ENCODE measurements at regions not wholly inside any gene's neighbourhood (a gene's known extent, or its start where the extent isn't known, plus 50 kb on each side); places are given as distances from the start of the nearest gene placed in this dataset.

DNA sequence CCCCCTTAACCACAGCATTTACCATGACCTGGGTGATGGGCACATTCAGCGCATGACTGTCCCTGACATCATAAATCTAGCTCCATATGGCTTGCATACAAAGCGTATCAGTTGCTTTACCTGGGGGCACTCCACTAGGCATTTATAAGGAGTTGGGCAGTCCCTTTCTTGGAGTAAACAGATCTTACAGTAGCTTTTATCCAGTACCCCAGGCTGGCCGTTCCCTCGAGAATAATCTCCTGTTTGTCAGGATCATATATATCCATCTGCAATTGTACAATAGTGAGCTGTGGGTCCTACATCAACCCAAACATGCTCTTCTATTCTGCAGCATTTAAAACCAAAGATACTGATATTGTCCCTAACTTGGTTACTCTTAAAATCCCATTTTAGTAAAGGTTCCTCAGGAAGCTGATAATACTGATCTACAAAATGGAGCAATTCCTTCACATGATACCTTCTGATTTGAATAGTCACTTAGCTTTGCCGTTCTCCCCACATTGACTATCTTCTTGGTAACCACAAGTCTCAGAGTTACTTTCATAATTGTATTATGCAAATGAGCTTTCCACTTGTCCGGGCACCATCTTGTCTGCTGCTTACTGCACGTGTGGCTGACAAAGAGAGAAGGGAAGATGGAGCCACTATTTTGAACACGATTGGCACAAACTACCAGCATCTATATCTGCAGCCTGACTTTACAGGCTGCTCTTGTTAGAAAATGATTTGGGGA is 205.0 kb downstream of the CWF19L2 start:
- H2BK120ac ChIP-seq (ENCODE audit: low read depth, low read length), result no peak overlapping the region

DNA sequence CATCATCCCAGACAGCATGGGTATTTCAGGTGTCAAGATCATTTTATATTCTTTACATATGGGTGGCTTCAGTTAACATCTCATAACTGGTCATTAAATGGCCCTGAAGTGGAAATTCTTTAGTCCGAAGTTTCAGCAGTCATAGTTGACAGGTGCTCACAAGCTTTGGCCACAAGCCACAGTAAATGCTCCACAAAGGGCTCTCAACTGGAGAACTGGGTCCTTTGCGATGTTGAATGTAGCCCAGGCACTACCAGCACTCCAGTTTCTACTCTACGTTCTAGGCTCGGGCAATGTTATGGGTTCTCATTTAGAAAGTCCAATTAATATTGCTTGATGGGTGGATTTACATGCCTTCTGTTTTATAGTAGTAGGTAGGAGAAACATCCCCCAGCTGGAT is 206.3 kb downstream of the CWF19L2 start:
- no CpG with 5 or more reads among the region's 4 CpGs for WGBS (ENCODE audit: extremely low coverage, insufficient coverage, low lambda C conversion rate)
- Histone ChIP-seq H4K5ac (ENCODE audit: low read length) (no peak overlapping the region), H3K56ac (ENCODE audit: low read length) (no peak overlapping the region)

More for the DNA sequence above, 205.0 kb downstream of the CWF19L2 start:
- Histone ChIP-seq H3K4me3 (ENCODE audit: low read length) (no peak overlapping the region), H2BK15ac (replicated peaks; ENCODE audit: low read depth) (no peak overlapping the region), H3K18ac (ENCODE audit: low read length) (no peak overlapping the region), H4K8ac (ENCODE audit: low read depth, low read length) (no peak overlapping the region), H3K9ac (ENCODE audit: low read length) (no peak overlapping the region), H2AK5ac (ENCODE audit: low read length) (no peak overlapping the region), H2BK5ac (ENCODE audit: low read length) (no peak overlapping the region), H4K5ac (ENCODE audit: low read length) (no peak overlapping the region), H3K36me3 (ENCODE audit: control insufficient read depth, insufficient read depth, low read length) (no peaks in the 10 kb centered on the region), H3K23ac (ENCODE audit: low read length) (no peak overlapping the region), H3K27ac (ENCODE audit: low read depth, low read length) (no peak overlapping the region), H3K56ac (ENCODE audit: low read length) (no peak overlapping the region), H3K4me1 (ENCODE audit: control insufficient read depth, low read depth, low read length) (no peaks in the 10 kb centered on the region), H3K79me1 (ENCODE audit: low read length) (no peaks in the 10 kb centered on the region), H3K4me2 (ENCODE audit: low read length) (no peak overlapping the region), H3K27me3 (ENCODE audit: insufficient read depth, low read length, poor library complexity) (no peaks in the 10 kb centered on the region), H3K4ac (ENCODE audit: low read depth, low read length) (no peak overlapping the region), H3K79me2 (ENCODE audit: control insufficient read depth, insufficient read depth, low read length) (no peaks in the 10 kb centered on the region)
- WGBS (ENCODE audit: extremely low coverage, insufficient coverage, low lambda C conversion rate), result no CpG with 5 or more reads among the region's 8 CpGs
- DNase-seq, result no peak

DNA sequence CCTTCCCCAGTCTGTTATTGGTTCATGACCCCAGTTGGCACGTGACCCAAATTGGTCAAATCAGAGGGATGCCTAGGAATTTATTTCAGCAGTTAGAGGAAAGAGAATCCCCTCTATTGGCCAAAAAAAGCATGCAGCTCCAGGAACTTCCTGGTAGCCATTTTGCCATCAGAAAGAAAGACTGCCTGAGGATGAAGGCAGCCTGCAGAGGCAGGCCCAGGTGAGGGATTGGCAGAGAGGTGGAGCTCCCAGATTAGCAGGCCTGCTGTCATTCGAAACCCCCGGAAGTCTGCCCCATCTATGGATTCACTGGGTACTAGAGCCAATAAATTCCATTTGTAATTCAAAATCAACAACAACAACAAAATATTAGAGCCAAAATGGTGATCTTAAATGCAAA is 207.6 kb downstream of the CWF19L2 start:
- Histone ChIP-seq H2AK5ac (ENCODE audit: low read length) (no peak overlapping the region), H3K79me1 (ENCODE audit: low read length) (no peaks in the 10 kb centered on the region), H2BK15ac (replicated peaks; ENCODE audit: low read depth) (no peak overlapping the region), H3K27me3 (ENCODE audit: insufficient read depth, low read length, poor library complexity) (no peaks in the 10 kb centered on the region), H3K4me2 (ENCODE audit: low read length) (no peak overlapping the region), H3K4ac (ENCODE audit: low read depth, low read length) (no peak overlapping the region), H3K36me3 (ENCODE audit: control insufficient read depth, insufficient read depth, low read length) (no peaks in the 10 kb centered on the region), H2BK5ac (ENCODE audit: low read length) (no peak overlapping the region), H3K9ac (ENCODE audit: low read length) (no peak overlapping the region), H2BK120ac (ENCODE audit: low read depth, low read length) (peak overlapping the region; percentile 55), H3K4me1 (ENCODE audit: control insufficient read depth, low read depth, low read length) (peaks cover 3% of the 10 kb centered on the region), H3K4me3 (ENCODE audit: low read length) (no peak overlapping the region), H3K79me2 (ENCODE audit: control insufficient read depth, insufficient read depth, low read length) (no peaks in the 10 kb centered on the region), H4K5ac (ENCODE audit: low read length) (no peak overlapping the region), H3K18ac (ENCODE audit: low read length) (no peak overlapping the region), H3K56ac (ENCODE audit: low read length) (no peak overlapping the region), H4K8ac (ENCODE audit: low read depth, low read length) (peak overlapping the region; percentile 6), H3K23ac (ENCODE audit: low read length) (no peak overlapping the region), H3K27ac (ENCODE audit: low read depth, low read length) (no peak overlapping the region)
- no peak for DNase-seq
- no CpG with 5 or more reads among the region's 3 CpGs for whole genome bisulfite sequencing (ENCODE audit: extremely low coverage, insufficient coverage, low lambda C conversion rate)

More for the DNA sequence above, 206.3 kb downstream of the CWF19L2 start:
- Histone ChIP-seq H2AK5ac (ENCODE audit: low read length) (no peak overlapping the region), H3K4me3 (ENCODE audit: low read length) (no peak overlapping the region), H4K8ac (ENCODE audit: low read depth, low read length) (no peak overlapping the region), H3K23ac (ENCODE audit: low read length) (no peak overlapping the region), H2BK120ac (ENCODE audit: low read depth, low read length) (no peak overlapping the region), H3K18ac (ENCODE audit: low read length) (no peak overlapping the region), H2BK5ac (ENCODE audit: low read length) (no peak overlapping the region), H3K79me1 (ENCODE audit: low read length) (no peaks in the 10 kb centered on the region), H3K4me2 (ENCODE audit: low read length) (no peak overlapping the region), H3K4me1 (ENCODE audit: control insufficient read depth, low read depth, low read length) (no peaks in the 10 kb centered on the region), H2BK15ac (replicated peaks; ENCODE audit: low read depth) (no peak overlapping the region), H3K27me3 (ENCODE audit: insufficient read depth, low read length, poor library complexity) (no peaks in the 10 kb centered on the region), H3K36me3 (ENCODE audit: control insufficient read depth, insufficient read depth, low read length) (no peaks in the 10 kb centered on the region), H3K4ac (ENCODE audit: low read depth, low read length) (no peak overlapping the region), H3K27ac (ENCODE audit: low read depth, low read length) (no peak overlapping the region), H3K9ac (ENCODE audit: low read length) (no peak overlapping the region), H3K79me2 (ENCODE audit: control insufficient read depth, insufficient read depth, low read length) (no peaks in the 10 kb centered on the region)
- DNase-seq, result no peak

DNA sequence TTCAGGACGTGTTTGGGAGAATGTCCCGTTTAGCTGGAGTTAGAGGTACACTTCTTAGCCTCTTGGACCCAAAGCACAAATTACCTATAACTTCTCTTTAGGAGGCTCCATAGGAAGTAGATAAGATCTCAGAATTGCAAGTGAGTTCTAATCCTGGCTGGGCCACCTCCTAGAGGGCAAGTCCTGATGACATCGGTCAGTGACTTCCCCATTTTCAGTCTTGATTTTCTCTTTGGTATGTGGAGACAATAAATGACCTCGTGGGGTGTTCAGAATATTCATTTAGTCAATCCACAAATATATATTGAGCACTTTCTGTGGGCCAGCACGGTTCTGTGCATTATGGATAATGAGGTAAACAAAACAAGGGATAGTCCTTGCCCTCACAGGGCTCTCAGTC is 208.6 kb downstream of the CWF19L2 start:
- H2BK5ac ChIP-seq (ENCODE audit: low read length), result no peak overlapping the region
- no peak overlapping the region for H3K27ac ChIP-seq (ENCODE audit: low read depth, low read length)
- no peak overlapping the region for H4K5ac ChIP-seq (ENCODE audit: low read length)
- H3K18ac ChIP-seq (ENCODE audit: low read length), result no peak overlapping the region
- H3K36me3 ChIP-seq (ENCODE audit: control insufficient read depth, insufficient read depth, low read length), result no peaks in the 10 kb centered on the region
- H2AK5ac ChIP-seq (ENCODE audit: low read length), result no peak overlapping the region
- no peak overlapping the region for H2BK120ac ChIP-seq (ENCODE audit: low read depth, low read length)
- H3K4me2 ChIP-seq (ENCODE audit: low read length), result no peak overlapping the region
- H3K4me3 ChIP-seq (ENCODE audit: low read length), result no peak overlapping the region
- H3K79me2 ChIP-seq (ENCODE audit: control insufficient read depth, insufficient read depth, low read length), result no peaks in the 10 kb centered on the region
- no peak overlapping the region for H4K8ac ChIP-seq (ENCODE audit: low read depth, low read length)
- H2BK15ac ChIP-seq (replicated peaks; ENCODE audit: low read depth), result no peak overlapping the region
- H3K56ac ChIP-seq (ENCODE audit: low read length), result no peak overlapping the region
- no peak overlapping the region for H3K9ac ChIP-seq (ENCODE audit: low read length)
- no CpG with 5 or more reads among the region's 5 CpGs for WGBS (ENCODE audit: extremely low coverage, insufficient coverage, low lambda C conversion rate)
- H3K79me1 ChIP-seq (ENCODE audit: low read length), result no peaks in the 10 kb centered on the region
- H3K4ac ChIP-seq (ENCODE audit: low read depth, low read length), result no peak overlapping the region
- H3K23ac ChIP-seq (ENCODE audit: low read length), result no peak overlapping the region
- peaks cover 3% of the 10 kb centered on the region for H3K4me1 ChIP-seq (ENCODE audit: control insufficient read depth, low read depth, low read length)
- no peaks in the 10 kb centered on the region for H3K27me3 ChIP-seq (ENCODE audit: insufficient read depth, low read length, poor library complexity)
- no peak for DNase-seq

DNA sequence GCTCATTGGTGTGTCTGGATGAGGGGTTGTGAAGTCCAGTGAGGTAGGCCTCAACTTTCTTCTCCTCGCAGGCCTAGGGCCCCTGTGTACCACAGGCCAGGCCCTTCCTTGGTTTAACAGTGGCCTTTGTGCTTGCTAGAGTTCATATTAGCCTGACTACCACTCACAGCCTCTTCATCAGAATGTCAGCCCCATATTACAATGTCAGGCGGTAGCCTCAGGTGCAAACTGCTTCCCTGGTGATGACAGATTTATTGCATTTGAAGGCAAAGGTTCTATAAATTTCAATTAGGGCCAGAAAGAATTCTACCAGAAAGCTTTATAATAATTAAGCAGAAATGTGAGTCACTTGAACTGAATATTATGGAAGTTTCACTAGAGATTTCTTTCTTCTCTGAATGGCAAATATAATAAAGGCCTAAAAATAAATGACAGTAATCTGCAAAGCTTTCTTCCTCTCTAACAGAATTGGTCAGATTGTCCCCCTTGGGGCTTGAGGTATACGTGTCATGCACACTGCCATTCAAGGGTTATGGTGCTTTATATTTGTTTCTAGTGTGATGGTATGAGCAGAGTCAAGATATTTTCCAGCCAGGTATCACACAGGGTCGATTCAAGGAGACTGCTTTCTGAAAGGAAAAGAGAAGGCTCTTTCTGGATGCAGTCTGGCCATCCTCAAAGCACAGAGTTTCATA is 210.3 kb downstream of the CWF19L2 start:
- no CpG with 5 or more reads among the region's 4 CpGs for WGBS (ENCODE audit: extremely low coverage, insufficient coverage, low lambda C conversion rate)
- Histone ChIP-seq H2BK5ac (ENCODE audit: low read length) (no peak overlapping the region), H2BK120ac (ENCODE audit: low read depth, low read length) (no peak overlapping the region), H3K9ac (ENCODE audit: low read length) (no peak overlapping the region), H3K4ac (ENCODE audit: low read depth, low read length) (no peak overlapping the region), H4K5ac (ENCODE audit: low read length) (no peak overlapping the region), H3K56ac (ENCODE audit: low read length) (no peak overlapping the region), H3K79me2 (ENCODE audit: control insufficient read depth, insufficient read depth, low read length) (no peaks in the 10 kb centered on the region), H2BK15ac (replicated peaks; ENCODE audit: low read depth) (no peak overlapping the region), H4K8ac (ENCODE audit: low read depth, low read length) (no peak overlapping the region), H3K4me2 (ENCODE audit: low read length) (no peak overlapping the region), H3K4me1 (ENCODE audit: control insufficient read depth, low read depth, low read length) (peaks cover 3% of the 10 kb centered on the region), H3K79me1 (ENCODE audit: low read length) (no peaks in the 10 kb centered on the region), H3K18ac (ENCODE audit: low read length) (no peak overlapping the region), H3K27ac (ENCODE audit: low read depth, low read length) (no peak overlapping the region), H3K23ac (ENCODE audit: low read length) (no peak overlapping the region), H2AK5ac (ENCODE audit: low read length) (no peak overlapping the region), H3K4me3 (ENCODE audit: low read length) (no peak overlapping the region), H3K36me3 (ENCODE audit: control insufficient read depth, insufficient read depth, low read length) (no peaks in the 10 kb centered on the region), H3K27me3 (ENCODE audit: insufficient read depth, low read length, poor library complexity) (no peaks in the 10 kb centered on the region)
- DNase-seq, result no peak

Data from mesendoderm (in vitro differentiated cells).